Neuronal stem cell (in vitro differentiated cells): ENCODE measurements at regions not wholly inside any gene's neighbourhood (a gene's known extent, or its start where the extent isn't known, plus 50 kb on each side); places are given as distances from the start of the nearest gene placed in this dataset. TPM values are rescaled to one million over a fixed set of nuclear protein-coding genes. Genes with fewer than 3 reads are reported as not detected.

Source experiments
- DNase-seq: peaks from one replicate; pipeline ENCODE4 v3.0.0-alpha.2; 2013; ENCODE audit warnings: low spot score
- H2AFZ ChIP-seq: one replicate; pipeline ENCODE4 v1.6.1; 2013; ENCODE audit warnings: mild to moderate bottlenecking, low read length, inconsistent platforms
- H2AK5ac ChIP-seq: 2 replicates; pipeline ENCODE4 v1.6.1; 2013; ENCODE audit warnings: low read depth, mild to moderate bottlenecking, inconsistent platforms, low read length, moderate library complexity, mixed read lengths
- H2BK120ac ChIP-seq: 2 replicates; pipeline ENCODE4 v1.6.1; 2013; ENCODE audit warnings: low read depth, mild to moderate bottlenecking, inconsistent platforms, low read length, moderate library complexity, mixed read lengths
- H2BK12ac ChIP-seq: one replicate; pipeline ENCODE4 v1.6.1; 2013; ENCODE audit warnings: low read length, inconsistent platforms
- H2BK15ac ChIP-seq: 2 replicates; pipeline ENCODE4 v1.6.1; 2013; ENCODE audit warnings: mild to moderate bottlenecking, low read length, inconsistent platforms, mixed read lengths
- H2BK5ac ChIP-seq: one replicate; pipeline ENCODE4 v1.6.1; 2013; ENCODE audit warnings: inconsistent platforms, mild to moderate bottlenecking, low read length, moderate library complexity
- H3K14ac ChIP-seq: one replicate; pipeline ENCODE4 v1.6.1; 2013; ENCODE audit warnings: low read length, inconsistent platforms
- H3K18ac ChIP-seq: 2 replicates; pipeline ENCODE4 v1.6.1; 2013; ENCODE audit warnings: low read length, inconsistent platforms
- H3K23ac ChIP-seq: 2 replicates; pipeline ENCODE4 v1.6.1; 2013; ENCODE audit warnings: low read depth, mild to moderate bottlenecking, mixed read lengths, low read length, inconsistent platforms; ENCODE audit not compliant: poor library complexity
- H3K27ac ChIP-seq: replicated peaks from 3 replicates; pipeline ENCODE4 v1.5.1; 2013; ENCODE audit warnings: low read length, inconsistent platforms
- H3K27me3 ChIP-seq, 3 experiments: 2 replicates each; pipeline ENCODE4 v1.6.1; 2013; ENCODE audit warnings: low read length in 3 of 3, mild to moderate bottlenecking in 2 of 3, inconsistent platforms in 1 of 3, low read depth in 1 of 3, mixed read lengths in 1 of 3, moderate library complexity in 1 of 3; ENCODE audit not compliant: control insufficient read depth in 3 of 3, insufficient read depth in 3 of 3
- H3K36me3 ChIP-seq, 2 donors: replicated peaks in 1 of 2; 2 replicates each; pipeline ENCODE4 v1.6.1; 2013; ENCODE audit warnings: low read length in 2 of 2; ENCODE audit not compliant: control insufficient read depth in 2 of 2, insufficient read depth in 2 of 2
- H3K4ac ChIP-seq: 2 replicates; pipeline ENCODE4 v1.6.1; 2013; ENCODE audit warnings: inconsistent platforms, mild to moderate bottlenecking, low read length, moderate library complexity
- H3K4me1 ChIP-seq, 2 donors: 1 replicate in 1 of 2; 2 replicates in 1 of 2; pipeline ENCODE4 v1.6.1; 2013; ENCODE audit warnings: low read length in 2 of 2, low read depth in 1 of 2; ENCODE audit not compliant: control insufficient read depth in 2 of 2, insufficient read depth in 1 of 2
- H3K4me2 ChIP-seq: one replicate; pipeline ENCODE4 v1.6.1; 2013; ENCODE audit warnings: mild to moderate bottlenecking, low read length, inconsistent platforms; ENCODE audit not compliant: insufficient read depth, poor library complexity, severe bottlenecking
- H3K4me3 ChIP-seq, 2 donors: 2 replicates each; pipeline ENCODE4 v1.5.1; 2013; ENCODE audit warnings: low read length in 2 of 2, mild to moderate bottlenecking in 2 of 2, inconsistent platforms in 1 of 2, moderate library complexity in 1 of 2
- H3K79me1 ChIP-seq: one replicate; pipeline ENCODE4 v1.6.1; 2013; ENCODE audit warnings: low read depth, mild to moderate bottlenecking, inconsistent platforms, low read length, moderate library complexity
- H3K9ac ChIP-seq: one replicate; pipeline ENCODE4 v1.6.1; 2013; ENCODE audit warnings: mild to moderate bottlenecking, low read depth, low read length, inconsistent platforms; ENCODE audit not compliant: poor library complexity
- H3K9me3 ChIP-seq, 2 donors: replicated peaks in 1 of 2; 2 replicates each; pipeline versions ENCODE3 to v1.6.1; 2013; ENCODE audit warnings: low read length in 2 of 2, mild to moderate bottlenecking in 2 of 2, inconsistent platforms in 1 of 2, low read depth in 1 of 2, mixed read lengths in 1 of 2, moderate library complexity in 1 of 2; ENCODE audit not compliant: control insufficient read depth in 2 of 2, insufficient read depth in 1 of 2
- H4K8ac ChIP-seq: one replicate; pipeline ENCODE4 v1.6.1; 2013; ENCODE audit warnings: low read depth, mild to moderate bottlenecking, inconsistent platforms, low read length, moderate library complexity
- H4K91ac ChIP-seq: one replicate; pipeline ENCODE4 v1.6.1; 2013; ENCODE audit warnings: low read length, low read depth, mild to moderate bottlenecking, inconsistent platforms; ENCODE audit not compliant: poor library complexity
- WGBS, 2 donors: extraction: QIAGEN DNeasy Blood & Tissue Kit; methylation state at CpG; one replicate each; pipeline ENCODE4 v1.1.7; 2013; ENCODE audit warnings: missing lambda C conversion rate in 2 of 2, mixed read lengths in 1 of 2; ENCODE audit not compliant: insufficient read length in 2 of 2, insufficient replicate concordance in 1 of 2; ENCODE audit errors: extremely low coverage in 2 of 2; 5-methylcytosine and 5-hydroxymethylcytosine counted together
- small RNA-seq: library from polyadenylated mRNA; stranded (forward); fragments of <200 nt; extraction: miRNeasy Mini kit (QIAGEN cat#:217004); gene quantifications from one replicate; pipeline ENCODE3, GENCODE V24; 2013; ENCODE audit not compliant: insufficient read depth

GRCh38 chr7:50832744-50833143, 50.0 kb upstream of the GRB10 start:
- Histone ChIP-seq H3K14ac (no peak overlapping the region), H3K4ac (no peak overlapping the region), H2BK120ac (no peak overlapping the region), H2AK5ac (no peak overlapping the region), H3K9ac (no peak overlapping the region), H3K18ac (no peak overlapping the region), H3K36me3 (no peaks in the 10 kb centered on the region), H3K4me2 (no peak overlapping the region), H3K4me3 (no peak overlapping the region), H4K91ac (no peak overlapping the region), H2BK12ac (no peak overlapping the region), H4K8ac (no peak overlapping the region), H3K79me1 (no peaks in the 10 kb centered on the region), H2BK5ac (no peak overlapping the region), H2BK15ac (no peak overlapping the region), H3K27me3 (no peaks in the 10 kb centered on the region), H3K23ac (no peak overlapping the region), H3K9me3 (no peaks in the 10 kb centered on the region), H3K4me1 (no peaks in the 10 kb centered on the region), H3K27ac (no peak overlapping the region), H2AFZ (no peak overlapping the region)
- DNase-seq, result no peak
- WGBS, 2 donors, result no CpG with 5 or more reads among the region's 3 CpGs

Small RNA genes lying in the stretch of these regions (small RNA-seq; reads per million reads assigned to genes)
- gene AC009296.1 (not detected), gene RF00394 (not detected)
